ENCODE measurements at regions not wholly inside any gene's neighbourhood (a gene's known extent, or its start where the extent isn't known, plus 50 kb on each side); places are given as distances from the start of the nearest gene placed in this dataset.
"Not testable (repeated sequence)": the region's sequence is repeated elsewhere in the genome, so short reads cannot be mapped to it uniquely, and the experiment has no call there.

- in situ Hi-C loops (cut with HindIII; ENCODE audit: low sequenced_read_pairs), result no loop called here
Measured at GRCh38 chr14:98187281-98187680, 1084.7 kb downstream of the BCL11B start.

- in situ Hi-C loops (cut with HindIII; ENCODE audit: low sequenced_read_pairs), result no loop called here
Measured at GRCh38 chr14:98189062-98189461, 1082.9 kb downstream of the BCL11B start.

GRCh38 chr14:98189511-98189910 lies 1082.5 kb downstream of the BCL11B start:
- in situ Hi-C loops (cut with HindIII; ENCODE audit: low sequenced_read_pairs), result no loop called here

- in situ Hi-C loops (cut with HindIII; ENCODE audit: low sequenced_read_pairs), result no loop called here
Measured at GRCh38 chr14:98189944-98190343, 1082.1 kb downstream of the BCL11B start.

GRCh38 chr14:98192946-98193345 lies 1079.1 kb downstream of the BCL11B start:
- in situ Hi-C loops (cut with HindIII; ENCODE audit: low sequenced_read_pairs), result no loop called here

- in situ Hi-C loops (cut with HindIII; ENCODE audit: low sequenced_read_pairs), result no loop called here
Measured at GRCh38 chr14:98194821-98195220, 1077.2 kb downstream of the BCL11B start.

GRCh38 chr14:98195256-98195655 lies 1076.7 kb downstream of the BCL11B start:
- in situ Hi-C loops (cut with HindIII; ENCODE audit: low sequenced_read_pairs), result no loop called here

- in situ Hi-C loops (cut with HindIII; ENCODE audit: low sequenced_read_pairs), result no loop called here
Measured at GRCh38 chr14:98197933-98198332, 1074.1 kb downstream of the BCL11B start.

- in situ Hi-C loops (cut with HindIII; ENCODE audit: low sequenced_read_pairs), result no loop called here
Measured at GRCh38 chr14:98198385-98198784, 1073.6 kb downstream of the BCL11B start.

GRCh38 chr14:98200601-98201000 lies 1071.4 kb downstream of the BCL11B start:
- in situ Hi-C loops (cut with HindIII; ENCODE audit: low sequenced_read_pairs), result no loop called here

- in situ Hi-C loops (cut with HindIII; ENCODE audit: low sequenced_read_pairs), result no loop called here
Measured at GRCh38 chr14:98203421-98203820, 1068.6 kb downstream of the BCL11B start.

- in situ Hi-C loops (cut with HindIII; ENCODE audit: low sequenced_read_pairs), result no loop called here
Measured at GRCh38 chr14:98204139-98204538, 1067.9 kb downstream of the BCL11B start.

GRCh38 chr14:98207415-98207814 lies 1064.6 kb downstream of the BCL11B start:
- in situ Hi-C loops (cut with HindIII; ENCODE audit: low sequenced_read_pairs), result no loop called here

GRCh38 chr14:98208211-98208611 lies 1063.8 kb downstream of the BCL11B start:
- in situ Hi-C loops (cut with HindIII; ENCODE audit: low sequenced_read_pairs), result no loop called here

- in situ Hi-C loops (cut with HindIII; ENCODE audit: low sequenced_read_pairs), result no loop called here
Measured at GRCh38 chr14:98208943-98209342, 1063.1 kb downstream of the BCL11B start.

GRCh38 chr14:98210045-98210672 lies 1061.8 kb downstream of the BCL11B start:
- in situ Hi-C loops (cut with HindIII; ENCODE audit: low sequenced_read_pairs), result no loop called here

- in situ Hi-C loops (cut with HindIII; ENCODE audit: low sequenced_read_pairs), result no loop called here
Measured at GRCh38 chr14:98217530-98217929, 1054.5 kb downstream of the BCL11B start.

- in situ Hi-C loops (cut with HindIII; ENCODE audit: low sequenced_read_pairs), result no loop called here
Measured at GRCh38 chr14:98218218-98218617, 1053.8 kb downstream of the BCL11B start.

- in situ Hi-C loops (cut with HindIII; ENCODE audit: low sequenced_read_pairs), result no loop called here
Measured at GRCh38 chr14:98219638-98220037, 1052.4 kb downstream of the BCL11B start.

- in situ Hi-C loops (cut with HindIII; ENCODE audit: low sequenced_read_pairs), result no loop called here
Measured at GRCh38 chr14:98223106-98223505, 1048.9 kb downstream of the BCL11B start.

- in situ Hi-C loops (cut with HindIII; ENCODE audit: low sequenced_read_pairs), result not testable (repeated sequence)
Measured at GRCh38 chr14:98223710-98224109, 1048.3 kb downstream of the BCL11B start.

- in situ Hi-C loops (cut with HindIII; ENCODE audit: low sequenced_read_pairs), result no loop called here
Measured at GRCh38 chr14:98226411-98226810, 1045.6 kb downstream of the BCL11B start.

GRCh38 chr14:98227000-98227726 lies 1044.8 kb downstream of the BCL11B start:
- in situ Hi-C loops (cut with HindIII; ENCODE audit: low sequenced_read_pairs), result no loop called here
